Natural killer cell (primary cell): ENCODE measurements at regions not wholly inside any gene's neighbourhood (a gene's known extent, or its start where the extent isn't known, plus 50 kb on each side); places are given as distances from the start of the nearest gene placed in this dataset.

Source experiments
- ATAC-seq, 3 donors: fragments of 150-1000 bp in 2 of 3; fragments of 200-7000 bp in 1 of 3; cut with Tn5 transposase; 1 replicate in 1 of 3; 2 replicates in 2 of 3; pipeline ENCODE4 v1.10.0; 2021; ENCODE audit warnings: mild to moderate bottlenecking in 2 of 3, moderate library complexity in 2 of 3
- DNase-seq, 2 donors: peaks; one replicate each; pipeline versions ENCODE4 v3.0.0 to v3.0.0-alpha.2; 2013 to 2021; ENCODE audit warnings: mixed read lengths in 1 of 2
- H3K27ac ChIP-seq: one replicate; pipeline ENCODE4 v1.5.1; 2013; ENCODE audit warnings: mild to moderate bottlenecking, low read length
- H3K27me3 ChIP-seq: one replicate; pipeline ENCODE4 v1.6.1; 2013; ENCODE audit warnings: low read length; ENCODE audit not compliant: control insufficient read depth, insufficient read depth
- H3K36me3 ChIP-seq: one replicate; pipeline ENCODE4 v1.6.1; 2013; ENCODE audit warnings: low read length; ENCODE audit not compliant: control insufficient read depth, insufficient read depth
- H3K4me1 ChIP-seq: one replicate; pipeline ENCODE4 v1.6.1; 2013; ENCODE audit warnings: low read length; ENCODE audit not compliant: control insufficient read depth, insufficient read depth
- H3K4me3 ChIP-seq: one replicate; pipeline ENCODE4 v1.5.1; 2013; ENCODE audit warnings: low read length
- H3K9me3 ChIP-seq: one replicate; pipeline ENCODE4 v1.6.1; 2013; ENCODE audit warnings: low read length; ENCODE audit not compliant: control insufficient read depth, insufficient read depth
- H3K27ac Mint-ChIP-seq, 2 donors: one replicate each; pipeline ENCODE4 v1.8.0; 2022; ENCODE audit warnings: mild to moderate bottlenecking in 2 of 2, mixed read lengths in 2 of 2, moderate library complexity in 1 of 2
- H3K27me3 Mint-ChIP-seq, 2 donors: one replicate each; pipeline ENCODE4 v1.8.0; 2022; ENCODE audit warnings: low read depth in 2 of 2, mixed read lengths in 2 of 2
- H3K36me3 Mint-ChIP-seq: one replicate; pipeline ENCODE4 v1.8.0; 2022; ENCODE audit warnings: mixed read lengths
- H3K4me1 Mint-ChIP-seq, 2 donors: one replicate each; pipeline ENCODE4 v1.8.0; 2022; ENCODE audit warnings: mixed read lengths in 2 of 2
- H3K4me3 Mint-ChIP-seq: one replicate; pipeline ENCODE4 v1.8.0; 2022; ENCODE audit warnings: mild to moderate bottlenecking, moderate library complexity, mixed read lengths
- H3K9me3 Mint-ChIP-seq, 2 donors: one replicate each; pipeline ENCODE4 v1.8.0; 2022; ENCODE audit warnings: mixed read lengths in 2 of 2
- WGBS: methylation state at CpG from one replicate; pipeline ENCODE4 v1.1.7; 2013; ENCODE audit warnings: missing lambda C conversion rate; ENCODE audit not compliant: insufficient coverage; 5-methylcytosine and 5-hydroxymethylcytosine counted together
- intact Hi-C: fragments of 100-400 bp; cut with micrococcal nuclease; formaldehyde crosslinking; loops from one replicate; pipeline ENCODE4 v1.14.2; 2022
- TF ChIP-seq, protein P1 (sequence below): fragments of 200-600 bp; IDR thresholded peaks from one replicate; pipeline ENCODE4 v1.8.0; 2022; ENCODE audit warnings: antibody characterized with exemption

DNA sequence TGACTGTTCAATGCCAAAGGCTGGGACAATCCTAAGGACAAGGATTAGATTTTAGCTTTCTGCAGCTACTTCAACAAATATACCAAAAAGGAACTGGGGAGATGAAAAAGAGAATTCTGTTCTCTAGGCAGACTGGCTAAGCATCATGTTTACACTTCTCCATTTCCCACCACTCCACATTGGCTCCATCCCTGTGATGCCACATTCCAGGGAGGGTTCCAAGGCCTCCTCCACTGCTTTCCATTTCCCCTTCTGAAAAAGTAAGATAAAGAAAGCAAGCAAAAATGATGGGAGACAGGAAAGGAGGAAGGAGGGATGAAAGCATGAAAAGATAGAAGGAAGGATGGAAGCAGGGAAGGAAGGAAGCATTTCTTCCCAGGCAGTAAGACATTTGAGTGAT, 315.8 kb downstream of the BLID start:
- Mint-ChIP-seq H3K27me3 (peaks cover 3 to 6% of the 10 kb centered on the region in 2 donors), H3K4me3 (no peak overlapping the region), H3K4me1 (no peaks in the 10 kb centered on the region), H3K36me3 (no peaks in the 10 kb centered on the region), H3K9me3 (peaks cover 3 to 6% of the 10 kb centered on the region in 2 donors), H3K27ac (no peak overlapping the region)
- intact Hi-C loops, result no loop called here
- Histone ChIP-seq H3K4me1 (no peaks in the 10 kb centered on the region), H3K4me3 (no peak overlapping the region), H3K9me3 (no peaks in the 10 kb centered on the region), H3K27me3 (no peaks in the 10 kb centered on the region), H3K36me3 (no peaks in the 10 kb centered on the region), H3K27ac (no peak overlapping the region)
- DNase-seq (no peak), ATAC-seq (no peak)
- TF ChIP-seq, protein P1, sequence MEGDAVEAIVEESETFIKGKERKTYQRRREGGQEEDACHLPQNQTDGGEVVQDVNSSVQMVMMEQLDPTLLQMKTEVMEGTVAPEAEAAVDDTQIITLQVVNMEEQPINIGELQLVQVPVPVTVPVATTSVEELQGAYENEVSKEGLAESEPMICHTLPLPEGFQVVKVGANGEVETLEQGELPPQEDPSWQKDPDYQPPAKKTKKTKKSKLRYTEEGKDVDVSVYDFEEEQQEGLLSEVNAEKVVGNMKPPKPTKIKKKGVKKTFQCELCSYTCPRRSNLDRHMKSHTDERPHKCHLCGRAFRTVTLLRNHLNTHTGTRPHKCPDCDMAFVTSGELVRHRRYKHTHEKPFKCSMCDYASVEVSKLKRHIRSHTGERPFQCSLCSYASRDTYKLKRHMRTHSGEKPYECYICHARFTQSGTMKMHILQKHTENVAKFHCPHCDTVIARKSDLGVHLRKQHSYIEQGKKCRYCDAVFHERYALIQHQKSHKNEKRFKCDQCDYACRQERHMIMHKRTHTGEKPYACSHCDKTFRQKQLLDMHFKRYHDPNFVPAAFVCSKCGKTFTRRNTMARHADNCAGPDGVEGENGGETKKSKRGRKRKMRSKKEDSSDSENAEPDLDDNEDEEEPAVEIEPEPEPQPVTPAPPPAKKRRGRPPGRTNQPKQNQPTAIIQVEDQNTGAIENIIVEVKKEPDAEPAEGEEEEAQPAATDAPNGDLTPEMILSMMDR, result no peak

DNA sequence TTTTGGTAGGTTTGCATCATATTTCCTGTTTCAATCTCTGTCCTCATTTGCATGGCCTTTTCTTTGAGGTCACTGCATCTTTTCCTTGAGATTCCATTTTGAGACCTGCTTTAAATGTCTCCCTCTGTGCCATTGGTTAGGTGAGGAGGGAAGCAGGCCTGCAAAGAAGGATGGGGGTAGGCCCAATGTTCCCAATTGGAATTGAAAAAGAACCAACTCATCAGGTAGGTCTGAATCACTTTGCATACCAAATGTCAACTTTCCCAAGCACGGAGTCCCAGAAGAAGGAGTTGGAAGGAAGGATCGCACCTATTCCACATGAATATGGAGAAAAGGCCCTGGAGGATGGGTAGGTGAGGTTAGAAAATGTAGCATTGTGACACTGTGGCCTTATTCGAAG, 318.5 kb downstream of the BLID start:
- ATAC-seq (no peak), DNase-seq (no peak)
- Mint-ChIP-seq H3K36me3 (no peaks in the 10 kb centered on the region), H3K4me1 (no peaks in the 10 kb centered on the region), H3K4me3 (no peak overlapping the region), H3K27me3 (peaks cover 3 to 6% of the 10 kb centered on the region in 2 donors), H3K27ac (no peak overlapping the region), H3K9me3 (peaks cover 3 to 6% of the 10 kb centered on the region in 2 donors)
- no peaks in the 10 kb centered on the region for H3K9me3 ChIP-seq
- H3K27ac ChIP-seq, result no peak overlapping the region
- H3K4me1 ChIP-seq, result no peaks in the 10 kb centered on the region
- intact Hi-C loops, result no loop called here
- no peak overlapping the region for H3K4me3 ChIP-seq
- no peaks in the 10 kb centered on the region for H3K36me3 ChIP-seq
- no peaks in the 10 kb centered on the region for H3K27me3 ChIP-seq
- TF ChIP-seq, protein P1, result no peak
- 100% methylated on average over 2 of the region's 3 CpGs for WGBS

DNA sequence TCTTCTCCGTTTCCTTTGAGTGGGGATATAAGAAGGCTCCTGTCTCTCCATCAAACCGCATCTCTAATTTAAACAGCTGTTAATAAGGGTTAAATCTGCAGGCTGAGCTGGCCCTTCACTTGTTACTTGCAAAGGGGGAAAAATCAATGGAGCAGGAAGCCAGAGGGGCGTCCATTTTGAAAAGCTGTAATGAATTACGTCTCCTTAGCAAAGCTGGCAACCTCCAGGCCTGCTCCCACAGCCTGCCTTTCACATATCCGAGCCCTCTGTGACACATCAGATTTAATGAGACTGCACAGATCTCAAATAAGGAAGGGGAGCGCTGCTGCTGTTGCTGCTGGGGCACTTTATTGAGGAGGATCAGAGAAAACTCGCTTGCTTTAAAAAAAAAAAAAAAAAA, 320.8 kb downstream of the BLID start:
- 90% methylated on average over 7 of the region's 7 CpGs for WGBS

DNA sequence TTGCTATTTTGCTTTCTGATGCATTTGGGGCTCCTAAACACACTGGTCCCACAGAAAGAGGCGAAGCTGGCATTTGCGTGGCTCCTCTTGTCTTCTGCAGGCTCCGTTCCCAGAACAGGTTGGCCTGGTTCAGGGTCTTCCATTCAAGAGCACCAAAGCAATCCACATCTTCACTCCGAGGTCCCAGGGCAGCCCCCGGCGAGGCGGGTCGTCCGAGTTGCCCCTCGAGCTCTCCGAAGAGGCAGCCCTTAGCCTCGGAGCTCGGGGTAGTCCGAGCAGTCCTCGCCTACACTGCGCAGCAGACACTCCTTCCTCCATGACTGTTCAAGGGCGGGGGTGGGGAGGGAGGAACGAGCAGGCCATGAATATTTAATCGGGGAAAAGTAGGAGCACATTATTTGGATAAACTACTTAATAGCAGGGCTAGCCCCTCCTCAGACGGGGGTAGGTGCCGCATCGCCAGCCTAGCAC, 321.3 kb downstream of the BLID start:
- Histone ChIP-seq H3K9me3 (no peaks in the 10 kb centered on the region), H3K36me3 (no peaks in the 10 kb centered on the region), H3K27ac (no peak overlapping the region), H3K4me1 (no peaks in the 10 kb centered on the region), H3K4me3 (no peak overlapping the region), H3K27me3 (no peaks in the 10 kb centered on the region)
- peaks cover 0 to 7% of the 10 kb centered on the region in 2 donors for H3K27me3 Mint-ChIP-seq
- H3K36me3 Mint-ChIP-seq, result no peaks in the 10 kb centered on the region
- peaks cover 0 to 6% of the 10 kb centered on the region in 2 donors for H3K9me3 Mint-ChIP-seq
- TF ChIP-seq, protein P1, result no peak
- intact Hi-C loops, result no loop called here
- no peaks in the 10 kb centered on the region for H3K4me1 Mint-ChIP-seq
- H3K4me3 Mint-ChIP-seq, result no peak overlapping the region
- no peak overlapping the region for H3K27ac Mint-ChIP-seq
- ATAC-seq (no peak), DNase-seq (no peak)
- WGBS, result 93% methylated on average over 21 of the region's 22 CpGs

More for the DNA sequence above, 320.8 kb downstream of the BLID start:
- Mint-ChIP-seq H3K27ac (no peak overlapping the region), H3K27me3 (peaks cover 0 to 8% of the 10 kb centered on the region in 2 donors), H3K9me3 (peaks cover 0 to 6% of the 10 kb centered on the region in 2 donors), H3K4me3 (no peak overlapping the region), H3K36me3 (no peaks in the 10 kb centered on the region), H3K4me1 (no peaks in the 10 kb centered on the region)
- ATAC-seq (no peak), DNase-seq (no peak)
- no peak overlapping the region for H3K4me3 ChIP-seq
- TF ChIP-seq, protein P1, result no peak
- H3K4me1 ChIP-seq, result no peaks in the 10 kb centered on the region
- H3K36me3 ChIP-seq, result no peaks in the 10 kb centered on the region
- H3K9me3 ChIP-seq, result no peaks in the 10 kb centered on the region
- H3K27ac ChIP-seq, result no peak overlapping the region
- intact Hi-C loops, result no loop called here
- no peaks in the 10 kb centered on the region for H3K27me3 ChIP-seq
